H7 (cell line): ENCODE measurements at regions not wholly inside any gene's neighbourhood (a gene's known extent, or its start where the extent isn't known, plus 50 kb on each side); places are given as distances from the start of the nearest gene placed in this dataset.
"Not testable (repeated sequence)": the region's sequence is repeated elsewhere in the genome, so short reads cannot be mapped to it uniquely, and the experiment has no call there.

ENCODE experiments used
- DNase-seq: peaks from one replicate; pipeline ENCODE4 v3.0.0; 2012
- H3K27me3 ChIP-seq: 2 replicates; pipeline ENCODE4 v1.6.0; 2011; ENCODE audit warnings: mild to moderate bottlenecking, low read length; ENCODE audit not compliant: control insufficient read depth, insufficient read depth
- H3K36me3 ChIP-seq: replicated peaks from 2 replicates; pipeline ENCODE4 v1.5.1; 2011; ENCODE audit warnings: low read length; ENCODE audit not compliant: control insufficient read depth, insufficient read depth
- H3K4me3 ChIP-seq: 2 replicates; pipeline ENCODE4 v1.5.1; 2011; ENCODE audit warnings: low read depth, mild to moderate bottlenecking, control low read depth, low read length, moderate library complexity; ENCODE audit not compliant: insufficient read depth

DNA sequence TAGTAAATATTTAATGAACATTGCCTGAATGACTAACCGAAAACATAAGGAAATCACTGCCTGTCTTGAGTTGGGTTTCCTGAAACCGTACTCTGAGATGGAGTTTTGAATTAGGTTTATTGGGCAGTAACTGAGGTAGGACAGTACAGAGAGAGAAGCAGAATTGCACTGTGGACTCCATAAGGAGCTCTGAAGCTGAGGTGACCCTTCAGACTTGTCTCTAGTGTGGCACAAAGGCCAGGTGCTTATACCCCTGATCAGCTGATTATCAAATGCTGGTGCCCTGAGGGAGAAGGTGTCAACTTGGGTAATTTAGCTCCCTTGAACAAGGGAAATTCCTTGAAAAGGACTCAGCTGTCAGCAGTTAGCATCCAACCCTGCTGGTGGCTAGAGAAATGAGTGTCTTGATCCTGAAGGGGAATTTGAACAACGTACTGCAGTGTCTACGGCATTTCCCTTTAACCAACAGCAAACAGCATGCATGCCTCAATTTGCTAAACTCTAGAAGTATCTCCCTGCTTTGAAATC lies 135.0 kb upstream of the SMARCA2 start:
- no peaks in the 10 kb centered on the region for H3K36me3 ChIP-seq
- no peaks in the 10 kb centered on the region for H3K27me3 ChIP-seq
- no peak for DNase-seq
- H3K4me3 ChIP-seq: no peak overlapping the region

DNA sequence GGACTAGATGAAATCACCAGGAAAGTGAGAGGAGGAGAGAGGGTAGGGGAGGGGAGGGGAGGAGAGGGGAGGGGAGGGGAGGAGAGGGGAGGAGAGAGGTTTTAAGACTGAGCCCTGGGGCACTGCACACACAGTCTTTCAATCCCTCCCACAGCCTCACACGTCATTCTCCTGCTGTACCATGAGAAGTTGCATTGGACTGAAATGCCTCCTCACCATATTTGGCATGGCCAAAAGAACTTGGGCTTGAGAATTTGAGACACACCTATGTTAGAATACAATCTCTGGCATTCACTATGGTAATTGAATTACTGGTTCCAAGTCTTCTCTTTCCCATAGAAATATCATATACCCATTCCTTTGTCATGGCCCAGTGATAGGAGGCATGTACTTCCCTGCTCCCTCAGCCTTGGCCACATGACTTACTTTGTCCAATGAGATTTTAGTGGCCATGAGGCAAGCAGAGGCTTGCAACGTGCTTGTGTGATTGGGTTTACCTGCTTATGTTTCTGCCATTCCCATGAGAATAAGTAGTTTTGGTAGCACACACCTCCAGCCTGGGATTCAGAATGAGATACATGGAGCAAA lies 133.3 kb upstream of the SMARCA2 start:
- DNase-seq: no peak
- Histone ChIP-seq H3K4me3 (no peak overlapping the region), H3K27me3 (no peaks in the 10 kb centered on the region), H3K36me3 (no peaks in the 10 kb centered on the region)

DNA sequence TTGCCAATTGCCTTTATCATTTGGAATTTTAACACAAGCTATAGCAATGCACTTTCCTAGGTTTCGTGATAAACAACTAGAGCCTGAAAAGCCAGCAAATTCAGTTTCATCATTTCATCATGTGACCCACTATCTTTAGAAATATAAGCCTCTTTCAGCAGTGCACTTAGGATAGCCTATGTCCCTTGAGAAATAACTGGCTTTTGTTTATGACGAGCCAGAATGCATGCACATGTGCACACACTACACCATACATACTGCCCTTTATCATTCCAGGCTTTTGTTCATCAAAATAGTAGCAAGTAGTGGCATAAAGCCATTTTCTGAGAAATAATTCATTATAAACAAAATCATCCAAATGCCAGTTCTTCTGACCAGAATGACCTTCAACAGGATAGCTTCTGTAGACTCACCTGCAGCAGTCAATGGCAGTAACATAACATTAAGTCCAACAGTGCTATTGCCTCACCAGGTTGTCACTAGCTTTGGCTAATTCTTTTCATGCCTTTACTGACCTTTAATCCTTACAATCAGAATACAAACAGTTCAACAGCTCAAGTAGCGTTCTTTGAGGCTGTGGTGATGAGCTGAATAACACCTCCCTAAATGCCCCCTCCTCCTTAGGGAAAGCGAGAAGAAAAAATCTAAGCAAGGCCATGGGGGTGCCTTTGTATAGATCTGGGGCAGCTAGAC lies 132.3 kb upstream of the SMARCA2 start:
- H3K4me3 ChIP-seq: no peak overlapping the region
- no peak for DNase-seq
- H3K27me3 ChIP-seq: no peaks in the 10 kb centered on the region
- no peaks in the 10 kb centered on the region for H3K36me3 ChIP-seq

- Histone ChIP-seq H3K27me3 (no peaks in the 10 kb centered on the region), H3K36me3 (no peaks in the 10 kb centered on the region), H3K4me3 (no peak overlapping the region)
- DNase-seq: no peak
Observed at GRCh38 chr9:1890201-1890600, 124.9 kb upstream of the SMARCA2 start.

- Histone ChIP-seq H3K36me3 (no peaks in the 10 kb centered on the region), H3K4me3 (no peak overlapping the region), H3K27me3 (no peaks in the 10 kb centered on the region)
Observed at GRCh38 chr9:1890816-1891215, 124.3 kb upstream of the SMARCA2 start.

DNA sequence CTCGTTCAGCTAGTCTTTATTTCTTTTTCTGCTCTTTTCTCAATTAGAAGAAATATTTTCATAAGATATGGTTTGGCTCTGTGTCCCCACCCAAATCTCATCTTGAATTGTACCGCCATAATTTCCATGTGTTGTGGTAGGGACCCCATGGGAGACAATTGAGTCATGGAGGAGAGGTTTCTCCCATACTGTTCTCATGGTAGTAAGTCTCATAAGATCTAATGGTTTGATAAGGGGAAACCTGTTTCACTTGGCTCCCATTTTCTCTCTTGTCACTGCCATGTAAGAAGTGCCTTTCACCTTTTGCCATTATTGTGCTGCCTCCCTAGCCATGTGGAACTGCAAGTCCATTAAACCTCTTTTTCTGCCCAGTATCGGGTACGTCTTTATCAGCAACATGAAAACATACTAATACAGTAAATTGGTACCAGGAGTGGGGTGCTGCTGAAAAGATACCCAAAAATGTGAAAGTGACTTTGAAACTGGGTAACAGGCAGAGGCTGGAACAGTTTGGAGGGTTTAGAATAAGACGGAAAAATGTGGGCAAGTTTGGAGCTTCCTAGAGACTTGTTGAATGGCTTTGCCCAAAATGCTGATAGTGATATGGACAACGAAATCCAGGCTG lies 112.0 kb upstream of the SMARCA2 start:
- not testable (repeated sequence) for H3K27me3 ChIP-seq, H3K36me3 ChIP-seq, H3K4me3 ChIP-seq, DNase-seq

More at GRCh38 chr9:1890816-1891215, 124.3 kb upstream of the SMARCA2 start:
- no peak for DNase-seq

DNA sequence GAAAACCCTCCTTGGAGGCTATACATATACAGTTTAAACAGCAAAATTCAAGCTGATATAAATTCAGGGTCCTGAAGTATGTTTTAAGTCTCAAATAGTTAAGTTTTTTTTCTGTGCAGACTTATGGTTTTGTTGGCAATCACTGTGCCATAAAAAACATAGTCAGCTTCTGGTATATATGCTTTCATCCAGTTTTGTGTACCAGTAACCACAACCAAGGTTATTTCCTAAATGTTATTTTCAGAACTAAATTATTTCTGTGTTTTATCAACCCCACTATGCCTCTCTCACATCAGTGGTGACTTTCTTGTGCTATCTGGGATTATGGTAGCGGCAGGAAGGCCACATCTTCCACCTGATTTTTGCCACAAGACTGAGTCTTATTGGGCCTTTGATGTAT lies 107.7 kb upstream of the SMARCA2 start:
- H3K36me3 ChIP-seq: no peaks in the 10 kb centered on the region
- H3K4me3 ChIP-seq: no peak overlapping the region
- no peak for DNase-seq
- no peaks in the 10 kb centered on the region for H3K27me3 ChIP-seq

DNA sequence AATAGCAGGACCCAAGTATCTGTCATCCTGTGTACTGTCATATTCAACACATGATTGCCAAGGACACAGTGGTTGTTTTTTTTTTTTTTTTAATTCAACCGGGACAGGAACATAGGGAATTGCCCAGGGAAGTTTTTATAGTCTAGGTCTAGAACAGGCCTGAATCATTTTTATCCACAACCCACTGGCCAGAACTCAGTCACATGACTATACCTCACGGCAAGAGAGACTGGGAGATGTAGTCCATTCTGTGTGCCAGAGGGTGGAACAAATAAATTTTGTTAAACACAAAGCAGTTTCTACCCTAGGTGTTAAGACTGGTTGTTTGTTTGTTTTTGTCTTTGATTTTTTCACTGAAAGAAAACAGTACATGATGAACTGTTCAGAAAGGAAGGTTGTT lies 105.8 kb upstream of the SMARCA2 start:
- Histone ChIP-seq H3K4me3 (no peak overlapping the region), H3K27me3 (no peaks in the 10 kb centered on the region), H3K36me3 (no peaks in the 10 kb centered on the region)
- DNase-seq: no peak

DNA sequence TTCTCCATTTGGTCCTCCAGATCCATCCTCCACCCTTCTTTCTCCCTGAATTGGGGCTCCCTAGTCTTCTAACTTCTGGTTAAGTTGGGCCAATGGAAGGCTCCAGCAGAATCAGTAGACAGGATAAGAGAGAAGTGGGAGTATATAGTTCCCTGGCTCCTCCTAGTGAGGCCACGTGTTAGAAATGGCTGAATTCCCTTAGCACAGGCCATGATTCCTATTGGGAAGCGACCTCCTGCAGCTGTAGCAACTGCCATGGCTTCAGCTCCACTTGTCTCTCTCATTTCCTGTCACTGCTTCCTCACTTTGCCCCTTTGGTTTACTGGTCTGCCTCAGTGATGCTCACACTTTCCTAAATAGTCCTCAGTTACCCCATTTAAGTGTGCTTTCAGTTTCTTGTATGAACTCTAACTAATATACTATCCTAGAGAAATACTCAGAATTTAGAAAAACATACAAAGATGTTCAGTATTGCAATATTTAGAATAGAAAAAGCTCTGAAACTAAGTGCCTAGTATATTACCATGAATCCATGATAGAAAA lies 104.8 kb upstream of the SMARCA2 start:
- no peak for DNase-seq
- no peak overlapping the region for H3K4me3 ChIP-seq
- no peaks in the 10 kb centered on the region for H3K36me3 ChIP-seq
- no peaks in the 10 kb centered on the region for H3K27me3 ChIP-seq

GRCh38 chr9:1913631-1914330 lies 101.4 kb upstream of the SMARCA2 start:
- H3K27me3 ChIP-seq: no peaks in the 10 kb centered on the region
- no peak for DNase-seq
- H3K36me3 ChIP-seq: no peaks in the 10 kb centered on the region
- no peak overlapping the region for H3K4me3 ChIP-seq

GRCh38 chr9:1916095-1916494 lies 99.1 kb upstream of the SMARCA2 start:
- no peak for DNase-seq
- no peaks in the 10 kb centered on the region for H3K36me3 ChIP-seq
- no peaks in the 10 kb centered on the region for H3K27me3 ChIP-seq
- no peak overlapping the region for H3K4me3 ChIP-seq

- H3K27me3 ChIP-seq: no peaks in the 10 kb centered on the region
- H3K4me3 ChIP-seq: no peak overlapping the region
- no peak for DNase-seq
- no peaks in the 10 kb centered on the region for H3K36me3 ChIP-seq
Observed at GRCh38 chr9:1916655-1917054, 98.5 kb upstream of the SMARCA2 start.

- H3K36me3 ChIP-seq: no peaks in the 10 kb centered on the region
- no peak overlapping the region for H3K4me3 ChIP-seq
- DNase-seq: no peak
- no peaks in the 10 kb centered on the region for H3K27me3 ChIP-seq
Observed at GRCh38 chr9:1917396-1917935, 97.7 kb upstream of the SMARCA2 start.

- H3K36me3 ChIP-seq: no peaks in the 10 kb centered on the region
- H3K27me3 ChIP-seq: no peaks in the 10 kb centered on the region
- DNase-seq: no peak
- no peak overlapping the region for H3K4me3 ChIP-seq
Observed at GRCh38 chr9:1918108-1918507, 97.0 kb upstream of the SMARCA2 start.
